ENCODE measurements at regions not wholly inside any gene's neighbourhood (a gene's known extent, or its start where the extent isn't known, plus 50 kb on each side); places are given as distances from the start of the nearest gene placed in this dataset.

DNA sequence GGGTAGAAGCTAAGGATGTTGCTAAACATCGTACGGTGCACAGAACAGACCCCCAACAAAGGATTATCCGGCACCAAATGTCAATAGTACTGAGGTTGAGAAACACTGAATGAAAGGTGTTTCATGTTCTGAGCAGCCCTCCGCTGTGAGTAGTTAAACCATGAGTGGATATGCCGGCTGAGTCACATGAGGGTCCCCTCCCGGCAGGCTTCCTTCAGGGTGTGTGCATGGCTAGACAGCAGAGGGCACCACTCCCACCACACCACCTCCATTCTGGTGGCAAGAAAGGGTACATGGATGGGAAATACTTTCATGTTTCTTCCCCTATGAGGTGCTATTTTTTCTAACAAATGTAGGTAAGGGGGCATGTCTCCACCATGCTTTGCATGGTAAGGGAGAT, 128.3 kb upstream of the SEMA6D start:
- TF ChIP-seq, protein P1, sequence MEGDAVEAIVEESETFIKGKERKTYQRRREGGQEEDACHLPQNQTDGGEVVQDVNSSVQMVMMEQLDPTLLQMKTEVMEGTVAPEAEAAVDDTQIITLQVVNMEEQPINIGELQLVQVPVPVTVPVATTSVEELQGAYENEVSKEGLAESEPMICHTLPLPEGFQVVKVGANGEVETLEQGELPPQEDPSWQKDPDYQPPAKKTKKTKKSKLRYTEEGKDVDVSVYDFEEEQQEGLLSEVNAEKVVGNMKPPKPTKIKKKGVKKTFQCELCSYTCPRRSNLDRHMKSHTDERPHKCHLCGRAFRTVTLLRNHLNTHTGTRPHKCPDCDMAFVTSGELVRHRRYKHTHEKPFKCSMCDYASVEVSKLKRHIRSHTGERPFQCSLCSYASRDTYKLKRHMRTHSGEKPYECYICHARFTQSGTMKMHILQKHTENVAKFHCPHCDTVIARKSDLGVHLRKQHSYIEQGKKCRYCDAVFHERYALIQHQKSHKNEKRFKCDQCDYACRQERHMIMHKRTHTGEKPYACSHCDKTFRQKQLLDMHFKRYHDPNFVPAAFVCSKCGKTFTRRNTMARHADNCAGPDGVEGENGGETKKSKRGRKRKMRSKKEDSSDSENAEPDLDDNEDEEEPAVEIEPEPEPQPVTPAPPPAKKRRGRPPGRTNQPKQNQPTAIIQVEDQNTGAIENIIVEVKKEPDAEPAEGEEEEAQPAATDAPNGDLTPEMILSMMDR (IDR thresholded peaks at IDR 0.05), result no peak
- no peak for TF ChIP-seq POLR2A (IDR thresholded peaks at IDR 0.05)

Data from thyroid gland (tissue), 4 donors.